Loucy (cell line): ENCODE measurements at regions not wholly inside any gene's neighbourhood (a gene's known extent, or its start where the extent isn't known, plus 50 kb on each side); places are given as distances from the start of the nearest gene placed in this dataset.

Experiments used
- H2AFZ ChIP-seq: fragments of 200-600 bp; sonication (generic); 2 replicates; pipeline ENCODE4 v1.6.0; 2016; ENCODE audit warnings: antibody characterized with exemption, mild to moderate bottlenecking, low read length, moderate library complexity
- H3F3A ChIP-seq: fragments of 200-600 bp; 2 replicates; pipeline ENCODE4 v1.6.0; 2016; ENCODE audit warnings: antibody characterized with exemption, low read depth, mild to moderate bottlenecking
- H3K27me3 ChIP-seq: fragments of 200-600 bp; sonication (generic); 2 replicates; pipeline ENCODE4 v1.6.1; 2014; ENCODE audit warnings: low read length, mild to moderate bottlenecking; ENCODE audit not compliant: insufficient read depth, poor library complexity, severe bottlenecking
- H3K36me3 ChIP-seq: fragments of 200-600 bp; sonication (generic); 2 replicates; pipeline ENCODE4 v1.6.1; 2016; ENCODE audit warnings: low read length; ENCODE audit not compliant: insufficient read depth
- H3K4me1 ChIP-seq: fragments of 200-600 bp; sonication (generic); 2 replicates; pipeline ENCODE4 v1.5.1; 2014; ENCODE audit warnings: low read length, mild to moderate bottlenecking; ENCODE audit not compliant: insufficient read depth, poor library complexity, severe bottlenecking
- H3K4me2 ChIP-seq: fragments of 200-600 bp; sonication (generic); 2 replicates; pipeline ENCODE4 v1.6.0; 2014; ENCODE audit warnings: antibody characterized with exemption, low read length, low read depth, mild to moderate bottlenecking; ENCODE audit not compliant: poor library complexity, severe bottlenecking
- H3K4me3 ChIP-seq: fragments of 200-600 bp; sonication (generic); 2 replicates; pipeline ENCODE4 v1.5.1; 2014; ENCODE audit warnings: low read length, mild to moderate bottlenecking, mixed read lengths; ENCODE audit not compliant: poor library complexity, severe bottlenecking
- H3K79me2 ChIP-seq: fragments of 200-600 bp; sonication (generic); 2 replicates; pipeline ENCODE4 v1.6.1; 2014; ENCODE audit warnings: low read length; ENCODE audit not compliant: insufficient read depth
- H3K9ac ChIP-seq: fragments of 200-600 bp; sonication (generic); 2 replicates; pipeline ENCODE4 v1.6.0; 2014; ENCODE audit warnings: mild to moderate bottlenecking, low read depth, low read length, moderate library complexity; ENCODE audit not compliant: poor library complexity, severe bottlenecking
- H3K9me2 ChIP-seq: fragments of 200-600 bp; sonication (generic); replicated peaks from 2 replicates; pipeline ENCODE4 v1.6.1; 2016; ENCODE audit warnings: low read depth, low read length, mixed read lengths
- H3K9me3 ChIP-seq: fragments of 200-600 bp; sonication (generic); 2 replicates; pipeline ENCODE4 v1.6.1; 2014; ENCODE audit warnings: mild to moderate bottlenecking, antibody characterized with exemption, low read length, low read depth; ENCODE audit not compliant: insufficient read depth
- H4K20me1 ChIP-seq: fragments of 200-600 bp; sonication (generic); 2 replicates; pipeline ENCODE4 v1.6.0; 2014; ENCODE audit warnings: antibody characterized with exemption, low read length, mild to moderate bottlenecking; ENCODE audit not compliant: insufficient read depth, poor library complexity, severe bottlenecking
- EZH2phosphoT487 ChIP-seq: fragments of 200-600 bp; IDR thresholded peaks from 2 replicates; pipeline ENCODE4 v1.6.1; 2018; ENCODE audit warnings: antibody characterized with exemption, mild to moderate bottlenecking, moderate library complexity, borderline replicate concordance
- TF ChIP-seq, protein P1 (sequence below): fragments of 200-600 bp; sonication (generic); conservative IDR thresholded peaks from 2 replicates; pipeline ENCODE4 v1.5.1; 2014; ENCODE audit warnings: mild to moderate bottlenecking, antibody characterized with exemption, low read length

DNA sequence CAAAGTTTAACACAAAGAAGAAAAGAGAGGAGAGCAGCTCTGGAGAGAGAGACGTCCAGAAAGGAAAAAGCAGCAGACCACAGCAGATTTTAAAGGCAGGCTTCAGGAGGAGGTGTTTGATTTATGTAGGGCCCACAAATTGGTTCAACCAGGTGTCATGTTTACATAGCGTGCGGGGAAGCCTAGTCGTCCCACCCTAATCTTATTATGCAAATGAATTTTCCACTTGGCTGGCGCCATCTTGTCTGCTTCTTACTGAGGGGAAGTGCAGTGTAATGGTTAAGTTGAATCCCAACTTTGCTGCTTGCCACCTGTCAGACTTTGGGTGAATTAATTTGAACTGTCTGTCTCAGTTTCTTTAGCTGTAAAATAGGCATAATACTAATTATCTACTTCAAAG, 282.4 kb upstream of the CYRIA start:
- H3K9me2 ChIP-seq, result no peaks in the 10 kb centered on the region
- no peaks in the 10 kb centered on the region for H3K36me3 ChIP-seq
- no peaks in the 10 kb centered on the region for H3K27me3 ChIP-seq
- no peaks in the 10 kb centered on the region for H3F3A ChIP-seq
- TF ChIP-seq EZH2phosphoT487, result no peak
- TF ChIP-seq, protein P1, sequence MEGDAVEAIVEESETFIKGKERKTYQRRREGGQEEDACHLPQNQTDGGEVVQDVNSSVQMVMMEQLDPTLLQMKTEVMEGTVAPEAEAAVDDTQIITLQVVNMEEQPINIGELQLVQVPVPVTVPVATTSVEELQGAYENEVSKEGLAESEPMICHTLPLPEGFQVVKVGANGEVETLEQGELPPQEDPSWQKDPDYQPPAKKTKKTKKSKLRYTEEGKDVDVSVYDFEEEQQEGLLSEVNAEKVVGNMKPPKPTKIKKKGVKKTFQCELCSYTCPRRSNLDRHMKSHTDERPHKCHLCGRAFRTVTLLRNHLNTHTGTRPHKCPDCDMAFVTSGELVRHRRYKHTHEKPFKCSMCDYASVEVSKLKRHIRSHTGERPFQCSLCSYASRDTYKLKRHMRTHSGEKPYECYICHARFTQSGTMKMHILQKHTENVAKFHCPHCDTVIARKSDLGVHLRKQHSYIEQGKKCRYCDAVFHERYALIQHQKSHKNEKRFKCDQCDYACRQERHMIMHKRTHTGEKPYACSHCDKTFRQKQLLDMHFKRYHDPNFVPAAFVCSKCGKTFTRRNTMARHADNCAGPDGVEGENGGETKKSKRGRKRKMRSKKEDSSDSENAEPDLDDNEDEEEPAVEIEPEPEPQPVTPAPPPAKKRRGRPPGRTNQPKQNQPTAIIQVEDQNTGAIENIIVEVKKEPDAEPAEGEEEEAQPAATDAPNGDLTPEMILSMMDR, result no peak
- no peak overlapping the region for H3K9ac ChIP-seq
- no peak overlapping the region for H2AFZ ChIP-seq
- no peaks in the 10 kb centered on the region for H3K9me3 ChIP-seq
- H3K79me2 ChIP-seq, result no peaks in the 10 kb centered on the region
- no peak overlapping the region for H3K4me3 ChIP-seq
- H3K4me2 ChIP-seq, result no peak overlapping the region
- no peaks in the 10 kb centered on the region for H3K4me1 ChIP-seq
- no peaks in the 10 kb centered on the region for H4K20me1 ChIP-seq

DNA sequence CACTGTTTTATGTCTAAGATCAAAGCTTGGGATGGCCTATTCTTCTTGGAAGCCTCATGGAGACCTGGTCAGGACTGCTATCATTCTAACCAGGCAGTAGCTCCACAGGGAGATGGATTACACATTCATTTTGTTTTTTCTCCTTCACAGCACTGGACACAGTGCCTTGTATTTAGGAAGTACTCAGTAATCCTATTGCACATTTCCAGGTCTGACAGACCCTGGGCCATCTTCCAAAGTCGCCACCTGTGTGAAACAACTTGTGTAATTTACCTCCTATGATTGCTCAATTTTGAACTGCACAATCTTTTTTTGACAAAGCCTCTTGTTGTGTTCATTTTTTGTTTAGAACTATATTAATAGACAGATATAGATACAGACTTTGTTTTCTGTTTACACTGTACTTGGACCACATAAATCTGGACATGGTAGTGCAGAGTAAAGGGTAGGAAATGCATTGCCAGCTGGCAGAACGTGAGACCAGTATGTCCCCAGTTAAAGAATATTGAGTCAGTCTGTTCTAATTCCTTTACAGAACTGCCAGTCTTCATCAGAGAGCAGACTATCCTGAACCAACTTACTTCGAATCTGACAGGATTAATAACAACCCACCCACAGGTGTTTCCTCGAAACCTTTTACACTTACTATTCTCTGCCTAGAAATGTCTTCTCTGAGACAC, 277.8 kb upstream of the CYRIA start:
- Histone ChIP-seq H3K27me3 (no peaks in the 10 kb centered on the region), H3K4me3 (no peak overlapping the region), H2AFZ (no peak overlapping the region), H3F3A (no peaks in the 10 kb centered on the region), H3K9me2 (no peaks in the 10 kb centered on the region), H3K36me3 (no peaks in the 10 kb centered on the region), H4K20me1 (no peaks in the 10 kb centered on the region), H3K4me2 (no peak overlapping the region), H3K9me3 (no peaks in the 10 kb centered on the region), H3K4me1 (no peaks in the 10 kb centered on the region), H3K9ac (no peak overlapping the region), H3K79me2 (no peaks in the 10 kb centered on the region)
- TF ChIP-seq, protein P1, result no peak

DNA sequence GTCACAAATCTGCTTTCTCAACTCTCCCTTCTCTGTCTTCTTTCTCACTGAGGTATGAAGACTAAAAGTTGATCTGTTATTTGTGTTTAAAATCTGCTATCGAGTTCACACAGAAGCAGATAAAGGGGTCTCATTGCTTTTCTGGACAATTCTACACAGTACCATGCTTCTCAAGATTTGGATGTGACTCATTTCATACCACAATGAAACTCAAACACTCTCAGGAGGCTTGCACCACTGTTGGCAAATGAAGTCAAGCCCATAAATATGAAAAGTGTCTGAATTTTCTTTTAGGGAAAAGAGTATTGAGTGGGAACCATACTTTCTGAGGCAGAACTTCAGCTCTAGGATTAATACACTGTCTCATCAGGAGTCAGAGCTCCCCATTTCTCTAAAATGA, 274.6 kb upstream of the CYRIA start:
- Histone ChIP-seq H3K27me3 (no peaks in the 10 kb centered on the region), H2AFZ (no peak overlapping the region), H3K9me2 (no peaks in the 10 kb centered on the region), H3K36me3 (no peaks in the 10 kb centered on the region), H3K9ac (no peak overlapping the region), H3K9me3 (no peaks in the 10 kb centered on the region), H3F3A (no peaks in the 10 kb centered on the region), H4K20me1 (no peaks in the 10 kb centered on the region), H3K4me1 (no peaks in the 10 kb centered on the region), H3K4me3 (no peak overlapping the region), H3K4me2 (no peak overlapping the region), H3K79me2 (no peaks in the 10 kb centered on the region)
- TF ChIP-seq, protein P1, result no peak
- no peak for TF ChIP-seq EZH2phosphoT487
